Breast epithelium (tissue), 4 donors: ENCODE measurements at regions not wholly inside any gene's neighbourhood (a gene's known extent, or its start where the extent isn't known, plus 50 kb on each side); places are given as distances from the start of the nearest gene placed in this dataset.

Experiments used
- DNase-seq, 2 donors: peaks; one replicate each; pipeline ENCODE4 v3.0.0-alpha.2; 2019; ENCODE audit warnings: low spot score in 2 of 2
- H3K27ac ChIP-seq, 2 donors: fragments of 200-600 bp; sonication (generic) in 1 of 2; one replicate each; pipeline ENCODE4 v1.5.1; 2016 to 2019; ENCODE audit warnings: mild to moderate bottlenecking in 1 of 2
- H3K27me3 ChIP-seq, 2 donors: fragments of 200-600 bp; sonication (generic) in 1 of 2; one replicate each; pipeline versions ENCODE4 v1.5.1 to v1.6.0; 2017 to 2019; ENCODE audit warnings: control low read depth in 1 of 2, mild to moderate bottlenecking in 1 of 2
- H3K36me3 ChIP-seq: fragments of 200-600 bp; one replicate; pipeline ENCODE4 v1.5.1; 2019
- H3K4me1 ChIP-seq, 2 donors: fragments of 200-600 bp; sonication (generic); one replicate each; pipeline ENCODE4 v1.5.1; 2016 to 2019; ENCODE audit warnings: control low read depth in 1 of 2
- H3K4me3 ChIP-seq, 3 donors: fragments of 200-600 bp; sonication (generic); 1 replicate in 2 of 3; 2 replicates in 1 of 3; pipeline ENCODE4 v1.5.1; 2016 to 2019; ENCODE audit warnings: mild to moderate bottlenecking in 3 of 3, moderate library complexity in 2 of 3
- H3K9me3 ChIP-seq, 2 donors: fragments of 200-600 bp; sonication (generic) in 1 of 2; one replicate each; pipeline ENCODE4 v1.5.1; 2016 to 2019; ENCODE audit warnings: control low read depth in 1 of 2
- POLR2A ChIP-seq: fragments of 450-650 bp; IDR thresholded peaks from one replicate; pipeline ENCODE4 v1.6.1; 2016; ENCODE audit warnings: antibody characterized with exemption, mild to moderate bottlenecking, moderate library complexity
- POLR2AphosphoS5 ChIP-seq, 3 donors: sonication (generic); formaldehyde crosslinking; IDR thresholded peaks; one replicate each; pipeline ENCODE4 v1.6.1; 2017; ENCODE audit warnings: antibody characterized with exemption in 3 of 3
- intact Hi-C: fragments of 100-400 bp; cut with DNase I; formaldehyde crosslinking; loops from one replicate; pipeline ENCODE4 v1.15.1; 2023; ENCODE audit warnings: low total_unique reads
- TF ChIP-seq, protein P1 (sequence below), 3 donors: fragments of 450-650 bp; IDR thresholded peaks; one replicate each; pipeline ENCODE4 v1.5.1; 2016 to 2017; ENCODE audit warnings: antibody characterized with exemption in 3 of 3, mild to moderate bottlenecking in 3 of 3, moderate library complexity in 3 of 3

DNA sequence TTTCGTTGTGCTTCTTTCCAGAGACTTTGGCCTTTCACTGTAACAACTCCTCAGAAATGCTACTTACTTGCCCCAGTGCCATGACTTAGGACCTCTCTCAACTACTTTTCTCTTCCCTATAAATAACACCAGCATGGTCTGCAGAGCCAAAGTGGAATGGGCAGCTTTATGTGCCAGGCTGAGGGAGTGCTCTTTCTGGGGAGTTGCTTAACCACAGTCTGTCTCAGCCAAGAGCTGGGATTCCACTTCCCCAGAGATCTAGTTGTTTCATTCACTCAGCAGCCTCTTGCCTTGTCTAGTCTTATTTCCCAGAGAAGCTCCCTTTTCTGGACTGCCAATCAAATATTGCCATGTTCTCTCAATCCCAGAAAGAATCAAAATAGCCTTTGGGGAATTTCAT lies 912.2 kb downstream of the GRID1 start:
- H3K4me3 ChIP-seq, result no peak overlapping the region
- no peak overlapping the region for H3K27ac ChIP-seq
- no peaks in the 10 kb centered on the region for H3K36me3 ChIP-seq
- TF ChIP-seq, protein P1, sequence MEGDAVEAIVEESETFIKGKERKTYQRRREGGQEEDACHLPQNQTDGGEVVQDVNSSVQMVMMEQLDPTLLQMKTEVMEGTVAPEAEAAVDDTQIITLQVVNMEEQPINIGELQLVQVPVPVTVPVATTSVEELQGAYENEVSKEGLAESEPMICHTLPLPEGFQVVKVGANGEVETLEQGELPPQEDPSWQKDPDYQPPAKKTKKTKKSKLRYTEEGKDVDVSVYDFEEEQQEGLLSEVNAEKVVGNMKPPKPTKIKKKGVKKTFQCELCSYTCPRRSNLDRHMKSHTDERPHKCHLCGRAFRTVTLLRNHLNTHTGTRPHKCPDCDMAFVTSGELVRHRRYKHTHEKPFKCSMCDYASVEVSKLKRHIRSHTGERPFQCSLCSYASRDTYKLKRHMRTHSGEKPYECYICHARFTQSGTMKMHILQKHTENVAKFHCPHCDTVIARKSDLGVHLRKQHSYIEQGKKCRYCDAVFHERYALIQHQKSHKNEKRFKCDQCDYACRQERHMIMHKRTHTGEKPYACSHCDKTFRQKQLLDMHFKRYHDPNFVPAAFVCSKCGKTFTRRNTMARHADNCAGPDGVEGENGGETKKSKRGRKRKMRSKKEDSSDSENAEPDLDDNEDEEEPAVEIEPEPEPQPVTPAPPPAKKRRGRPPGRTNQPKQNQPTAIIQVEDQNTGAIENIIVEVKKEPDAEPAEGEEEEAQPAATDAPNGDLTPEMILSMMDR (IDR thresholded peaks at IDR 0.05), result no peak
- no peak for TF ChIP-seq POLR2AphosphoS5 (IDR thresholded peaks at IDR 0.05)
- no peak for TF ChIP-seq POLR2A
- intact Hi-C loops, result no loop called here
- no peak for DNase-seq
- no peaks in the 10 kb centered on the region for H3K27me3 ChIP-seq
- H3K4me1 ChIP-seq, result no peaks in the 10 kb centered on the region
- H3K9me3 ChIP-seq, result no peaks in the 10 kb centered on the region

DNA sequence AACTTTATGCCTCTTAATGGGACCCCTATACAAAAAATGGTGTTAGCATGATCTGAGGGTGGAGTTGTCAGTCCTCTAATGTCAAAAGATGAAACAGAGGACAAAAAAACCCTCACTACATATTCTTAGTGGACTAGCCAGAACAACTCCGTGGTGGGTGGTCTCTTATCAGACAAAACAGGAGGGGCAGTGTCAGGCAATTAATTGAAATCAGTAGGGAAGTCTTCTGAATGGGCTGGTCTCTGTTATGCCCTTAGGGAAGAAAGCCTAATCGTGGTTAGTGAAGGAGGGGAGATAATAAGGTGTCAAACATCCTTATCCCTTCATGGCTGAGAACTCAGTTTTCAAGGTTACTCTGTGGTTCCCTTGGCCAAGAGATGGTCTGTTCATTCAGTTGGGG lies 909.4 kb downstream of the GRID1 start:
- no peak for DNase-seq
- Histone ChIP-seq H3K4me1 (no peaks in the 10 kb centered on the region), H3K36me3 (no peaks in the 10 kb centered on the region), H3K27me3 (no peaks in the 10 kb centered on the region), H3K4me3 (no peak overlapping the region), H3K9me3 (no peaks in the 10 kb centered on the region), H3K27ac (no peak overlapping the region)
- TF ChIP-seq, protein P1 (IDR thresholded peaks at IDR 0.05), result no peak
- TF ChIP-seq POLR2AphosphoS5 (IDR thresholded peaks at IDR 0.05), result no peak
- no peak for TF ChIP-seq POLR2A
- intact Hi-C loops, result no loop called here

DNA sequence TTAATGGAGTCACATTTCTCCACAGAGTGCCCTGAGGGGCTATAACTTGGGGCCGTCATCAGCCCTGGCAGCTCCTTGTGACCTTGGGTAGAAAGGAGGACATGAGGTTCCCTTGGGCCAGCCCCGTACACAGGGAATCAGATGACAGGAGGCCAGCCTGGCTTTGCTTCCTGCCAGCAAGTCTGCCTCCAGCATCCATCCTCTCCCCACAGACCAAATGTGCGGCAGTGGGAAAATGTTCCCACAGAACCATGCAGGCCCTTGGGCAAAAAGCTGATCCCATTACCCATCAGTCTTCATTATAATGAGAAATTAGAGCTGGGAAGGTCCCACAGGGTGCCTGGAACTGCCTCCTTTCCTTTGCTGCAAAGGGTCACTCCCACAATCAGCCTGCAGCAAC lies 908.3 kb downstream of the GRID1 start:
- H3K4me3 ChIP-seq, result no peak overlapping the region
- H3K27ac ChIP-seq, result no peak overlapping the region
- intact Hi-C loops, result no loop called here
- H3K4me1 ChIP-seq, result no peaks in the 10 kb centered on the region
- DNase-seq, result no peak
- H3K27me3 ChIP-seq, result no peaks in the 10 kb centered on the region
- TF ChIP-seq POLR2A (no peak), POLR2AphosphoS5 (IDR thresholded peaks at IDR 0.05) (no peak)
- TF ChIP-seq, protein P1 (IDR thresholded peaks at IDR 0.05), result no peak
- H3K36me3 ChIP-seq, result no peaks in the 10 kb centered on the region
- H3K9me3 ChIP-seq, result no peaks in the 10 kb centered on the region

DNA sequence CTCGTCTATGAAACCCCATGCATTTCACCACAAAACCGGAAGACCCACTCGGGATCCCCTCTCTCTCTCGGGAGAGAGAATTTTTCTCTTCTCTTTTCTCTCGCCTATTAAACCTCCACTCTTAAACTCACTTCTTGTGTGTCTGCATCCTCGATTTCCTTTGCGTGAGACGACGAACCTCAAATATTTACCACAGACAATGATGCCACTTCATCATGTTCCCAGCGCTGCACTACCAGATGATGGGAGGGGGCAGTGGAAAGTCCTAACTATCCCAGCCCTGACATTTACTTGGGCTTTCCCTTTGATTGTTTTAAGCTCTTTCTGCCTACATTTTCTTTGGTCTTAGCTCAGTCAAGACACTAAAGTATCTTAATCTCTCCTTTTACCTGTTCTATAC lies 906.7 kb downstream of the GRID1 start:
- H3K4me3 ChIP-seq, result no peak overlapping the region
- TF ChIP-seq, protein P1 (IDR thresholded peaks at IDR 0.05), result no peak
- TF ChIP-seq POLR2A (no peak), POLR2AphosphoS5 (IDR thresholded peaks at IDR 0.05) (no peak)
- H3K9me3 ChIP-seq, result no peaks in the 10 kb centered on the region
- intact Hi-C loops, result no loop called here
- H3K27me3 ChIP-seq, result no peaks in the 10 kb centered on the region
- no peaks in the 10 kb centered on the region for H3K36me3 ChIP-seq
- H3K4me1 ChIP-seq, result no peaks in the 10 kb centered on the region
- no peak overlapping the region for H3K27ac ChIP-seq
- DNase-seq, result no peak

DNA sequence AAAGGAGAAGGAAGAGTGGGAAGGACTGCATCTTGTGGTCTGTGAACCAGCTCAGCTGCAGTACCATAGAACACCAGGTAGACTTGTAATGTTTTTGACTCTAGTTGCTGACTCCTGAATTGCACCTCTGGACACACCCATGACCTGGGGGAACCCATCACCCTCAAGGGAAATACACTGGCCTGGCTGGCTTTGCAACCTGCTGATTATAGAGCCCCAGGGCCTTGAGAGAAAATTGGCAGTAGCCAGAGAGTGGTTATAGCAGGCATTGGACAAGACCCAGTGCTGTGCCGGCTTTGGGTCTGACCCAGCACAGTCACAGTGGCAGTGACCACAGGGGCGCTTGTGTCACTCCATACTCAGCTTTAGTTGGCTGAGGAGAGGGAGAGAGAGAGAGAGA lies 902.3 kb downstream of the GRID1 start:
- intact Hi-C loops, result no loop called here
- TF ChIP-seq POLR2AphosphoS5 (IDR thresholded peaks at IDR 0.05) (no peak), POLR2A (no peak)
- TF ChIP-seq, protein P1 (IDR thresholded peaks at IDR 0.05), result no peak
- no peaks in the 10 kb centered on the region for H3K27me3 ChIP-seq
- H3K4me3 ChIP-seq, result no peak overlapping the region
- no peak overlapping the region for H3K27ac ChIP-seq
- H3K9me3 ChIP-seq, result no peaks in the 10 kb centered on the region
- no peak for DNase-seq
- H3K36me3 ChIP-seq, result no peaks in the 10 kb centered on the region
- no peaks in the 10 kb centered on the region for H3K4me1 ChIP-seq
